ENCODE measurements at regions not wholly inside any gene's neighbourhood (a gene's known extent, or its start where the extent isn't known, plus 50 kb on each side); places are given as distances from the start of the nearest gene placed in this dataset.

GRCh38 chr18:34386803-34387202, 162.1 kb upstream of the NOL4 start:
- TF ChIP-seq CTCF (IDR thresholded peaks at IDR 0.05) (no peak), POLR2AphosphoS5 (IDR thresholded peaks at IDR 0.05; ENCODE audit: insufficient read depth in 1 of 2, low read depth in 1 of 2) (no peak)
